RWPE2 (cell line): ENCODE measurements at regions not wholly inside any gene's neighbourhood (a gene's known extent, or its start where the extent isn't known, plus 50 kb on each side); places are given as distances from the start of the nearest gene placed in this dataset.

Source experiments
- ATAC-seq: fragments of 200-7000 bp; cut with Tn5 transposase; 3 replicates; pipeline ENCODE4 v1.9.1; 2021; ENCODE audit warnings: low read depth
- DNase-seq: peaks from one replicate; pipeline ENCODE4 v3.0.0-alpha.2; 2020; ENCODE audit warnings: low spot score
- H3K27ac ChIP-seq: fragments of 450-650 bp; 2 replicates; pipeline ENCODE4 v1.5.1; 2017; ENCODE audit warnings: mild to moderate bottlenecking; ENCODE audit not compliant: poor library complexity, severe bottlenecking
- H3K27me3 ChIP-seq: fragments of 250-450 bp; sonication (Bioruptor Pico); 2 replicates; pipeline ENCODE4 v1.5.1; 2021; ENCODE audit warnings: mild to moderate bottlenecking, moderate library complexity; ENCODE audit not compliant: insufficient read depth, poor library complexity, severe bottlenecking
- H3K36me3 ChIP-seq: fragments of 250-450 bp; sonication (Bioruptor Pico); 2 replicates; pipeline ENCODE4 v1.5.1; 2020; ENCODE audit warnings: low read depth, mild to moderate bottlenecking, moderate library complexity
- H3K4me1 ChIP-seq: fragments of 250-450 bp; sonication (Bioruptor Pico); 2 replicates; pipeline ENCODE4 v1.5.1; 2021; ENCODE audit warnings: mild to moderate bottlenecking, moderate library complexity; ENCODE audit not compliant: insufficient read depth, poor library complexity, severe bottlenecking
- H3K4me3 ChIP-seq: fragments of 250-450 bp; sonication (Bioruptor Pico); 2 replicates; pipeline ENCODE4 v1.5.1; 2021; ENCODE audit warnings: mild to moderate bottlenecking, moderate library complexity; ENCODE audit not compliant: severe bottlenecking
- H3K9me3 ChIP-seq: fragments of 250-450 bp; sonication (Bioruptor Pico); 2 replicates; pipeline ENCODE4 v1.5.1; 2021; ENCODE audit warnings: mild to moderate bottlenecking, moderate library complexity; ENCODE audit not compliant: severe bottlenecking
- TF ChIP-seq, protein P1 (sequence below): fragments of 450-650 bp; IDR thresholded peaks from one replicate; pipeline ENCODE4 v1.5.1; 2017; ENCODE audit warnings: mild to moderate bottlenecking, moderate library complexity; ENCODE audit not compliant: poor library complexity, severe bottlenecking

GRCh38 chr5:171651102-171651501 is 134.5 kb upstream of the SMIM23 start:
- ATAC-seq (no peak), DNase-seq (no peak)
- H3K4me3 ChIP-seq: no peak overlapping the region
- peaks cover 4% of the 10 kb centered on the region for H3K4me1 ChIP-seq
- no peak overlapping the region for H3K27ac ChIP-seq
- no peaks in the 10 kb centered on the region for H3K36me3 ChIP-seq
- H3K9me3 ChIP-seq: peaks cover 2% of the 10 kb centered on the region
- H3K27me3 ChIP-seq: peaks cover 3% of the 10 kb centered on the region
- TF ChIP-seq, protein P1, sequence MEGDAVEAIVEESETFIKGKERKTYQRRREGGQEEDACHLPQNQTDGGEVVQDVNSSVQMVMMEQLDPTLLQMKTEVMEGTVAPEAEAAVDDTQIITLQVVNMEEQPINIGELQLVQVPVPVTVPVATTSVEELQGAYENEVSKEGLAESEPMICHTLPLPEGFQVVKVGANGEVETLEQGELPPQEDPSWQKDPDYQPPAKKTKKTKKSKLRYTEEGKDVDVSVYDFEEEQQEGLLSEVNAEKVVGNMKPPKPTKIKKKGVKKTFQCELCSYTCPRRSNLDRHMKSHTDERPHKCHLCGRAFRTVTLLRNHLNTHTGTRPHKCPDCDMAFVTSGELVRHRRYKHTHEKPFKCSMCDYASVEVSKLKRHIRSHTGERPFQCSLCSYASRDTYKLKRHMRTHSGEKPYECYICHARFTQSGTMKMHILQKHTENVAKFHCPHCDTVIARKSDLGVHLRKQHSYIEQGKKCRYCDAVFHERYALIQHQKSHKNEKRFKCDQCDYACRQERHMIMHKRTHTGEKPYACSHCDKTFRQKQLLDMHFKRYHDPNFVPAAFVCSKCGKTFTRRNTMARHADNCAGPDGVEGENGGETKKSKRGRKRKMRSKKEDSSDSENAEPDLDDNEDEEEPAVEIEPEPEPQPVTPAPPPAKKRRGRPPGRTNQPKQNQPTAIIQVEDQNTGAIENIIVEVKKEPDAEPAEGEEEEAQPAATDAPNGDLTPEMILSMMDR: no peak

GRCh38 chr5:171654881-171655280 is 130.7 kb upstream of the SMIM23 start:
- Histone ChIP-seq H3K9me3 (peaks cover 2% of the 10 kb centered on the region), H3K4me1 (no peaks in the 10 kb centered on the region), H3K27me3 (peaks cover 3% of the 10 kb centered on the region), H3K4me3 (no peak overlapping the region), H3K36me3 (no peaks in the 10 kb centered on the region), H3K27ac (no peak overlapping the region)
- ATAC-seq (no peak), DNase-seq (no peak)
- TF ChIP-seq, protein P1: no peak

DNA sequence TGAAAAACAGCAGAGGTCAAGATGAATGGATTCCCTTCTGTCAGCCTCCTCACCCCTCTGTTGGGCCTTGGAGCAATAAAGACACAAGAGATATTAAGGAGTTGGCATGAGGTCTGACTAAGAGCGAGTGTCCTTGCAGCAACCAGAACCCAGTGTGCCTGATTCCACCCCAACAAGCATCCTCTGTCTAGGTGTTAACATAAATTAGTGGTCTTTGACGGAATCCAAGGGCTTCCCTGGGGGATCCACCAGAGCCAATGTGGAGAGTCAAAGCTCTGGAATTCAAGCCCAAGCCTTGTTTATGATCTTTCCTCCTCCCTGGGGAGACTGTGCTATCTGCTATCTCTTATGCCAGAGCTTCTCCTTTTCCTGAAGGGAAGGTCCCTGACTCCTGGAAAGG is 128.1 kb upstream of the SMIM23 start:
- ATAC-seq (no peak), DNase-seq (no peak)
- H3K27ac ChIP-seq: no peak overlapping the region
- H3K36me3 ChIP-seq: no peaks in the 10 kb centered on the region
- peaks cover 2% of the 10 kb centered on the region for H3K9me3 ChIP-seq
- H3K4me1 ChIP-seq: no peaks in the 10 kb centered on the region
- TF ChIP-seq, protein P1: no peak
- H3K27me3 ChIP-seq: peaks cover under 1% of the 10 kb centered on the region
- H3K4me3 ChIP-seq: no peak overlapping the region

- TF ChIP-seq, protein P1: no peak
- ATAC-seq (no peak), DNase-seq (no peak)
- Histone ChIP-seq H3K36me3 (no peaks in the 10 kb centered on the region), H3K27me3 (no peaks in the 10 kb centered on the region), H3K4me1 (no peaks in the 10 kb centered on the region), H3K9me3 (no peaks in the 10 kb centered on the region), H3K4me3 (no peak overlapping the region), H3K27ac (no peak overlapping the region)
Measured at GRCh38 chr5:171659896-171660295, 125.7 kb upstream of the SMIM23 start.

DNA sequence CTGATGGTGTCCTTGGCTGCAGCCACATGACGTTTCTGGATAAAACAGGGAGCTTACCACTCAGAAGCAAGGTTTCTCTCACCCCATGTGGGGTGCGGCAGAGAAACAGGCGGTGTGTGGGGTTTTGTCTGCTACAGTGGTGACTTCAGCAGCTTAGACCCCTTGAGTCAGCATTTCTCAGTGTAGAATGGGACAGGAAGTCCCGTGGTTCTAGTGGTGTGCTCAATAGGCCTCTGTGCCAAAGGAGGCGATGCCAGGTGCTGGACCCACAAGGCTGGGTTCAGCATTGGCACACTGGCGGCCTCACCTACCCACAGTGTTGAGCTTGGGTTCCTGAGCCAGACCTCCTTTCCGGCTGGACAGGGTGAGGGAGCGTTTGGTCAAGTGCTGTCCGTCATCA is 125.2 kb upstream of the SMIM23 start:
- H3K27ac ChIP-seq: no peak overlapping the region
- TF ChIP-seq, protein P1: no peak
- DNase-seq (no peak), ATAC-seq (no peak)
- H3K4me1 ChIP-seq: no peaks in the 10 kb centered on the region
- no peaks in the 10 kb centered on the region for H3K36me3 ChIP-seq
- no peaks in the 10 kb centered on the region for H3K9me3 ChIP-seq
- no peaks in the 10 kb centered on the region for H3K27me3 ChIP-seq
- no peak overlapping the region for H3K4me3 ChIP-seq
